ENCODE measurements at regions not wholly inside any gene's neighbourhood (a gene's known extent, or its start where the extent isn't known, plus 50 kb on each side); places are given as distances from the start of the nearest gene placed in this dataset.
"Not testable (repeated sequence)": the region's sequence is repeated elsewhere in the genome, so short reads cannot be mapped to it uniquely, and the experiment has no call there.

- no peak for DNase-seq
- H3K4me3 ChIP-seq, result no peak overlapping the region
- peaks cover 11 to 44% (median 20%) of the 10 kb centered on the region in 4 donors for H3K4me1 ChIP-seq
- WGBS, 2 donors (ENCODE audit: low coverage in 1 of 2), result 40 to 54% methylated on average over 1 to 9 of the region's 9 CpGs
- H3K27ac ChIP-seq, result peak overlapping the region in 1 of 4 donors; percentile 73
- H3K9me3 ChIP-seq, result no peaks in the 10 kb centered on the region
- TF ChIP-seq EP300 (IDR thresholded peaks at IDR 0.05; ENCODE audit: low read depth), result no peak
- TF ChIP-seq POLR2AphosphoS5 (IDR thresholded peaks at IDR 0.05), result no peak
- TF ChIP-seq POLR2A (IDR thresholded peaks at IDR 0.05), result no peak
- no peak for TF ChIP-seq CTCF (IDR thresholded peaks at IDR 0.05)
- no peaks in the 10 kb centered on the region for H3K27me3 ChIP-seq
- intact Hi-C loops (cut with DNase I; ENCODE audit: low total_unique reads), result no loop called here
- in situ Hi-C loops (cut with MboI; ENCODE audit: low pct_ligation_motif_present in 1 of 4, low pct_unique_long_range_greater_than_20kb in 1 of 4, low sequenced_read_pairs in 3 of 4), result loop anchor here in 1 of 4 donors (25.0 kb wide), 1 partner anchor 163 kb away; no protein-coding TSS in a partner anchor
- H3K36me3 ChIP-seq, result no peaks in the 10 kb centered on the region
Observed at GRCh38 chr20:50449738-50450492, 60.3 kb upstream of the PTPN1 start.

GRCh38 chr20:50450493-50450826, 59.7 kb upstream of the PTPN1 start:
- 58 to 60% methylated on average over 1 of the region's 1 CpG for WGBS, 2 donors (ENCODE audit: low coverage in 1 of 2)
- Histone ChIP-seq H3K4me1 (peaks cover 11 to 41% (median 19%) of the 10 kb centered on the region in 4 donors), H3K27ac (peak overlapping the region in 2 of 4 donors; percentile 65 to 73), H3K4me3 (no peak overlapping the region), H3K36me3 (no peaks in the 10 kb centered on the region), H3K27me3 (no peaks in the 10 kb centered on the region), H3K9me3 (no peaks in the 10 kb centered on the region)
- in situ Hi-C loops (cut with MboI; ENCODE audit: low pct_ligation_motif_present in 1 of 4, low pct_unique_long_range_greater_than_20kb in 1 of 4, low sequenced_read_pairs in 3 of 4), result loop anchor here in 1 of 4 donors (25.0 kb wide), 1 partner anchor 163 kb away; no protein-coding TSS in a partner anchor
- intact Hi-C loops (cut with DNase I; ENCODE audit: low total_unique reads), result no loop called here
- no peak for TF ChIP-seq POLR2A (IDR thresholded peaks at IDR 0.05)
- no peak for DNase-seq

- H3K36me3 ChIP-seq, result no peaks in the 10 kb centered on the region
- DNase-seq, result peak; percentile 61
- H3K27me3 ChIP-seq, result no peaks in the 10 kb centered on the region
- no peak for TF ChIP-seq POLR2AphosphoS5 (IDR thresholded peaks at IDR 0.05)
- no peak for TF ChIP-seq CTCF (IDR thresholded peaks at IDR 0.05)
- TF ChIP-seq POLR2A (IDR thresholded peaks at IDR 0.05), result no peak
- no peak for TF ChIP-seq EP300 (IDR thresholded peaks at IDR 0.05; ENCODE audit: low read depth)
- peaks cover 11 to 34% (median 20%) of the 10 kb centered on the region in 4 donors for H3K4me1 ChIP-seq
- no peaks in the 10 kb centered on the region for H3K9me3 ChIP-seq
- peak overlapping the region; percentile 65 to 73 (median 66) for H3K27ac ChIP-seq
- WGBS, 2 donors (ENCODE audit: low coverage in 1 of 2), result 19 to 20% methylated on average over 4 to 19 of the region's 19 CpGs
- in situ Hi-C loops (cut with MboI; ENCODE audit: low pct_ligation_motif_present in 1 of 4, low pct_unique_long_range_greater_than_20kb in 1 of 4, low sequenced_read_pairs in 3 of 4), result loop anchor here in 1 of 4 donors (25.0 kb wide), 1 partner anchor 164 kb away; no protein-coding TSS in a partner anchor
- peak overlapping the region in 1 of 4 donors; percentile 15 for H3K4me3 ChIP-seq
- intact Hi-C loops (cut with DNase I; ENCODE audit: low total_unique reads), result no loop called here
Observed at GRCh38 chr20:50450881-50451752, 59.1 kb upstream of the PTPN1 start.

GRCh38 chr20:50451792-50452425, 58.3 kb upstream of the PTPN1 start:
- H3K36me3 ChIP-seq; H3K9me3 ChIP-seq; H3K27me3 ChIP-seq; intact Hi-C loops (cut with DNase I; ENCODE audit: low total_unique reads); DNase-seq; H3K4me3 ChIP-seq: not testable (repeated sequence)
- 73 to 75% methylated on average over 2 to 9 of the region's 9 CpGs for WGBS, 2 donors (ENCODE audit: low coverage in 1 of 2)
- Histone ChIP-seq H3K27ac (peak overlapping the region; percentile 65 to 73 (median 66)), H3K4me1 (peaks cover 11 to 26% (median 19%) of the 10 kb centered on the region in 4 donors)
- in situ Hi-C loops (cut with MboI; ENCODE audit: low pct_ligation_motif_present in 1 of 4, low pct_unique_long_range_greater_than_20kb in 1 of 4, low sequenced_read_pairs in 3 of 4), result loop anchor here in 1 of 4 donors (25.0 kb wide), 1 partner anchor 165 kb away; no protein-coding TSS in a partner anchor
